GM21360 (cell line): ENCODE measurements at regions not wholly inside any gene's neighbourhood (a gene's known extent, or its start where the extent isn't known, plus 50 kb on each side); places are given as distances from the start of the nearest gene placed in this dataset.

Experiments
- ATAC-seq: cut with Tn5 transposase; IDR thresholded peaks from one replicate; pipeline ENCODE4 v1.9.1; 2021; ENCODE audit warnings: mild to moderate bottlenecking, moderate library complexity; ENCODE audit not compliant: unreplicated experiment

- no peak for ATAC-seq
Observed at GRCh38 chr6:164135511-164136132, 721.1 kb downstream of the QKI start.

- ATAC-seq: no peak
Observed at GRCh38 chr6:164133095-164133494, 718.6 kb downstream of the QKI start.

- no peak for ATAC-seq
Observed at GRCh38 chr6:164130585-164130984, 716.1 kb downstream of the QKI start.

- ATAC-seq: no peak
Observed at GRCh38 chr6:164130151-164130550, 715.6 kb downstream of the QKI start.

- ATAC-seq: no peak
Observed at GRCh38 chr6:164129218-164129617, 714.7 kb downstream of the QKI start.

GRCh38 chr6:164128101-164128500, 713.6 kb downstream of the QKI start:
- no peak for ATAC-seq

GRCh38 chr6:164124986-164125385, 710.5 kb downstream of the QKI start:
- no peak for ATAC-seq

- no peak for ATAC-seq
Observed at GRCh38 chr6:164124473-164124872, 710.0 kb downstream of the QKI start.

GRCh38 chr6:164122109-164122508, 707.6 kb downstream of the QKI start:
- no peak for ATAC-seq

- ATAC-seq: peak; percentile 56
Observed at GRCh38 chr6:164121527-164121926, 707.0 kb downstream of the QKI start.

- ATAC-seq: no peak
Observed at GRCh38 chr6:164114651-164115050, 700.1 kb downstream of the QKI start.

GRCh38 chr6:164114051-164114450, 699.5 kb downstream of the QKI start:
- no peak for ATAC-seq

- ATAC-seq: no peak
Observed at GRCh38 chr6:164113637-164114036, 699.1 kb downstream of the QKI start.

- no peak for ATAC-seq
Observed at GRCh38 chr6:164109770-164110140, 695.2 kb downstream of the QKI start.

- no peak for ATAC-seq
Observed at GRCh38 chr6:164108869-164109769, 694.6 kb downstream of the QKI start.

GRCh38 chr6:164108092-164108491, 693.6 kb downstream of the QKI start:
- no peak for ATAC-seq

GRCh38 chr6:164107297-164107995, 692.9 kb downstream of the QKI start:
- ATAC-seq: no peak

GRCh38 chr6:164106345-164106769, 691.8 kb downstream of the QKI start:
- ATAC-seq: no peak

- no peak for ATAC-seq
Observed at GRCh38 chr6:164105705-164106104, 691.2 kb downstream of the QKI start.

- ATAC-seq: no peak
Observed at GRCh38 chr6:164104432-164104831, 689.9 kb downstream of the QKI start.

- no peak for ATAC-seq
Observed at GRCh38 chr6:164102693-164103092, 688.2 kb downstream of the QKI start.

GRCh38 chr6:164101859-164102258, 687.3 kb downstream of the QKI start:
- ATAC-seq: no peak
